H9 (cell line): ENCODE measurements at regions not wholly inside any gene's neighbourhood (a gene's known extent, or its start where the extent isn't known, plus 50 kb on each side); places are given as distances from the start of the nearest gene placed in this dataset.

Experiments
- DNase-seq: peaks from one replicate; pipeline ENCODE4 v3.0.0-alpha.2; 2017
- H2AFZ ChIP-seq: one replicate; pipeline ENCODE4 v1.6.1; 2013; ENCODE audit warnings: mild to moderate bottlenecking, low read length, control low read depth, moderate library complexity
- H2AK5ac ChIP-seq: 2 replicates; pipeline ENCODE4 v1.6.1; 2013; ENCODE audit warnings: low read length, control low read depth, mixed read lengths; ENCODE audit not compliant: insufficient read length
- H2BK120ac ChIP-seq: one replicate; pipeline ENCODE4 v1.6.1; 2013; ENCODE audit warnings: low read depth, mild to moderate bottlenecking, low read length, control low read depth, inconsistent platforms; ENCODE audit not compliant: poor library complexity, severe bottlenecking
- H2BK12ac ChIP-seq: 2 replicates; pipeline ENCODE4 v1.6.1; 2013; ENCODE audit warnings: low read length, control low read depth, mixed read lengths, low read depth; ENCODE audit not compliant: insufficient read length
- H2BK15ac ChIP-seq: 2 replicates; pipeline ENCODE4 v1.6.1; 2013; ENCODE audit warnings: low read depth, low read length, control low read depth
- H2BK20ac ChIP-seq: one replicate; pipeline ENCODE4 v1.6.1; 2013; ENCODE audit warnings: low read depth, mild to moderate bottlenecking, low read length, control low read depth, inconsistent platforms; ENCODE audit not compliant: poor library complexity, severe bottlenecking
- H2BK5ac ChIP-seq: 2 replicates; pipeline ENCODE4 v1.6.1; 2013; ENCODE audit warnings: low read length, control low read depth, mixed read lengths; ENCODE audit not compliant: insufficient read length
- H3K14ac ChIP-seq: 2 replicates; pipeline ENCODE4 v1.6.1; 2013; ENCODE audit warnings: low read length, control low read depth; ENCODE audit not compliant: insufficient read depth
- H3K18ac ChIP-seq: 2 replicates; pipeline ENCODE4 v1.6.1; 2013; ENCODE audit warnings: low read depth, mild to moderate bottlenecking, mixed read lengths, low read length, control low read depth; ENCODE audit not compliant: insufficient read length
- H3K23ac ChIP-seq: 2 replicates; pipeline ENCODE4 v1.6.1; 2013; ENCODE audit warnings: low read length, control low read depth, mixed read lengths, low read depth; ENCODE audit not compliant: insufficient read length
- H3K23me2 ChIP-seq: 2 replicates; pipeline ENCODE4 v1.6.1; 2013; ENCODE audit warnings: low read depth, mild to moderate bottlenecking, mixed read lengths, low read length, control low read depth; ENCODE audit not compliant: insufficient read length, poor library complexity, severe bottlenecking
- H3K27ac ChIP-seq: 2 replicates; pipeline ENCODE4 v1.5.1; 2013; ENCODE audit warnings: low read length, control low read depth, mixed read lengths, low read depth; ENCODE audit not compliant: insufficient read length
- H3K27me3 ChIP-seq: 2 replicates; pipeline ENCODE4 v1.6.1; 2013; ENCODE audit warnings: low read length, control low read depth, inconsistent platforms; ENCODE audit not compliant: insufficient read depth
- H3K4ac ChIP-seq: 2 replicates; pipeline ENCODE4 v1.6.1; 2013; ENCODE audit warnings: low read depth, mild to moderate bottlenecking, control low read depth, inconsistent platforms, low read length, moderate library complexity
- H3K4me1 ChIP-seq: 2 replicates; pipeline ENCODE4 v1.6.1; 2013; ENCODE audit warnings: low read length, control low read depth, inconsistent platforms; ENCODE audit not compliant: insufficient read depth
- H3K4me2 ChIP-seq: 2 replicates; pipeline ENCODE4 v1.6.1; 2013; ENCODE audit warnings: low read length, control low read depth, mixed read lengths; ENCODE audit not compliant: insufficient read length, insufficient read depth
- H3K56ac ChIP-seq: 2 replicates; pipeline ENCODE4 v1.6.1; 2013; ENCODE audit warnings: low read depth, mild to moderate bottlenecking, mixed read lengths, low read length, control low read depth; ENCODE audit not compliant: insufficient read length
- H3K79me1 ChIP-seq: 2 replicates; pipeline ENCODE4 v1.6.1; 2013; ENCODE audit warnings: low read depth, mild to moderate bottlenecking, moderate library complexity, low read length, control low read depth, inconsistent platforms; ENCODE audit not compliant: insufficient read depth, poor library complexity, severe bottlenecking
- H3K79me2 ChIP-seq: 2 replicates; pipeline ENCODE4 v1.6.1; 2013; ENCODE audit warnings: low read length, control low read depth, inconsistent platforms; ENCODE audit not compliant: insufficient read depth
- H3K9ac ChIP-seq: 2 replicates; pipeline ENCODE4 v1.6.1; 2013; ENCODE audit warnings: low read length, control low read depth, mixed read lengths; ENCODE audit not compliant: insufficient read length; ENCODE audit errors: extremely low read depth
- H3K9me3 ChIP-seq: one replicate; pipeline ENCODE4 v1.6.1; 2013; ENCODE audit warnings: low read depth, low read length, inconsistent platforms; ENCODE audit not compliant: control insufficient read depth
- H3T11ph ChIP-seq: one replicate; pipeline ENCODE4 v1.6.1; 2013; ENCODE audit warnings: mild to moderate bottlenecking, low read length, control low read depth, inconsistent platforms
- H4K20me1 ChIP-seq: one replicate; pipeline ENCODE4 v1.6.1; 2013; ENCODE audit not compliant: control insufficient read depth, insufficient read length, insufficient read depth
- H4K5ac ChIP-seq: 2 replicates; pipeline ENCODE4 v1.6.1; 2013; ENCODE audit warnings: low read depth, mild to moderate bottlenecking, mixed read lengths, low read length, control low read depth; ENCODE audit not compliant: insufficient read length
- H4K8ac ChIP-seq: replicated peaks from 2 replicates; pipeline ENCODE4 v1.6.1; 2013; ENCODE audit warnings: low read length, control low read depth, mixed read lengths, low read depth; ENCODE audit not compliant: insufficient read length
- H4K91ac ChIP-seq: 2 replicates; pipeline ENCODE4 v1.6.1; 2013; ENCODE audit warnings: low read depth, mild to moderate bottlenecking, moderate library complexity, mixed read lengths, low read length, control low read depth; ENCODE audit not compliant: insufficient read length
- H3K27ac Mint-ChIP-seq, 3 experiments: 2 replicates in 2 of 3; 3 replicates in 1 of 3; pipeline ENCODE4 v1.8.0; 2020 to 2021; ENCODE audit warnings: mixed read lengths in 3 of 3, mild to moderate bottlenecking in 1 of 3, moderate library complexity in 1 of 3
- H3K27me3 Mint-ChIP-seq: 2 replicates; pipeline ENCODE4 v1.8.0; 2021; ENCODE audit warnings: low read depth, mild to moderate bottlenecking, moderate library complexity, mixed read lengths
- H3K36me3 Mint-ChIP-seq, 3 experiments: 2 replicates in 2 of 3; 3 replicates in 1 of 3; pipeline ENCODE4 v1.8.0; 2020 to 2021; ENCODE audit warnings: low read depth in 3 of 3, mixed read lengths in 3 of 3; ENCODE audit not compliant: insufficient read depth in 1 of 3
- H3K4me1 Mint-ChIP-seq, 2 experiments: 2 replicates each; pipeline ENCODE4 v1.8.0; 2020; ENCODE audit warnings: mixed read lengths in 2 of 2
- H3K4me3 Mint-ChIP-seq, 2 experiments: 2 replicates in 1 of 2; 3 replicates in 1 of 2; pipeline ENCODE4 v1.8.0; 2020 to 2021; ENCODE audit warnings: mild to moderate bottlenecking in 2 of 2, mixed read lengths in 2 of 2, moderate library complexity in 1 of 2
- H3K9me3 Mint-ChIP-seq, 2 experiments: 2 replicates in 1 of 2; 3 replicates in 1 of 2; pipeline ENCODE4 v1.8.0; 2020; ENCODE audit warnings: mild to moderate bottlenecking in 2 of 2, mixed read lengths in 2 of 2, moderate library complexity in 1 of 2
- WGBS: extraction: QIAGEN DNeasy Blood & Tissue Kit; methylation state at CpG from one replicate; pipeline ENCODE4 v1.1.7; 2013; ENCODE audit warnings: missing lambda C conversion rate, low lambda C conversion rate, mixed read lengths; ENCODE audit not compliant: insufficient read length; ENCODE audit errors: extremely low coverage; 5-methylcytosine and 5-hydroxymethylcytosine counted together
- TF ChIP-seq, protein P1 (sequence below): fragments of 200-600 bp; sonication (generic); conservative IDR thresholded peaks from 3 replicates; pipeline ENCODE4 v1.8.0; 2021; ENCODE audit warnings: antibody characterized with exemption, mild to moderate bottlenecking

GRCh38 chr2:198662905-198663304, 794.8 kb downstream of the SATB2 start:
- H2BK12ac ChIP-seq = no peak overlapping the region
- no peak overlapping the region for H2AK5ac ChIP-seq
- no peak overlapping the region for H3K4ac ChIP-seq
- no peak overlapping the region for H2AFZ ChIP-seq
- H2BK20ac ChIP-seq = no peak overlapping the region
- no peak overlapping the region for H3K18ac ChIP-seq
- no peak overlapping the region for H3K56ac ChIP-seq
- H3K4me1 ChIP-seq = no peaks in the 10 kb centered on the region
- H3K27me3 ChIP-seq = no peaks in the 10 kb centered on the region
- WGBS = no CpG with 5 or more reads among the region's 4 CpGs
- no peak overlapping the region for H4K8ac ChIP-seq
- no peaks in the 10 kb centered on the region for H4K20me1 ChIP-seq
- H3K27me3 Mint-ChIP-seq = no peaks in the 10 kb centered on the region
- no peaks in the 10 kb centered on the region for H3K79me2 ChIP-seq
- H3K4me3 Mint-ChIP-seq = no peak overlapping the region
- no peak overlapping the region for H3K23ac ChIP-seq
- H2BK120ac ChIP-seq = no peak overlapping the region
- no peak overlapping the region for H2BK5ac ChIP-seq
- H3K9me3 Mint-ChIP-seq = no peaks in the 10 kb centered on the region
- no peak for DNase-seq
- no peak overlapping the region for H3K27ac ChIP-seq
- no peak overlapping the region for H4K91ac ChIP-seq
- H2BK15ac ChIP-seq = no peak overlapping the region
- no peaks in the 10 kb centered on the region for H3K79me1 ChIP-seq
- H4K5ac ChIP-seq = no peak overlapping the region
- no peak overlapping the region for H3K4me2 ChIP-seq
- no peak overlapping the region for H3K14ac ChIP-seq
- no peak overlapping the region for H3K27ac Mint-ChIP-seq
- H3K36me3 Mint-ChIP-seq = no peaks in the 10 kb centered on the region
- no peaks in the 10 kb centered on the region for H3K9me3 ChIP-seq
- H3K4me1 Mint-ChIP-seq = no peaks in the 10 kb centered on the region
- H3T11ph ChIP-seq = no peak overlapping the region
- H3K9ac ChIP-seq = no peak overlapping the region
- no peaks in the 10 kb centered on the region for H3K23me2 ChIP-seq
- TF ChIP-seq, protein P1, sequence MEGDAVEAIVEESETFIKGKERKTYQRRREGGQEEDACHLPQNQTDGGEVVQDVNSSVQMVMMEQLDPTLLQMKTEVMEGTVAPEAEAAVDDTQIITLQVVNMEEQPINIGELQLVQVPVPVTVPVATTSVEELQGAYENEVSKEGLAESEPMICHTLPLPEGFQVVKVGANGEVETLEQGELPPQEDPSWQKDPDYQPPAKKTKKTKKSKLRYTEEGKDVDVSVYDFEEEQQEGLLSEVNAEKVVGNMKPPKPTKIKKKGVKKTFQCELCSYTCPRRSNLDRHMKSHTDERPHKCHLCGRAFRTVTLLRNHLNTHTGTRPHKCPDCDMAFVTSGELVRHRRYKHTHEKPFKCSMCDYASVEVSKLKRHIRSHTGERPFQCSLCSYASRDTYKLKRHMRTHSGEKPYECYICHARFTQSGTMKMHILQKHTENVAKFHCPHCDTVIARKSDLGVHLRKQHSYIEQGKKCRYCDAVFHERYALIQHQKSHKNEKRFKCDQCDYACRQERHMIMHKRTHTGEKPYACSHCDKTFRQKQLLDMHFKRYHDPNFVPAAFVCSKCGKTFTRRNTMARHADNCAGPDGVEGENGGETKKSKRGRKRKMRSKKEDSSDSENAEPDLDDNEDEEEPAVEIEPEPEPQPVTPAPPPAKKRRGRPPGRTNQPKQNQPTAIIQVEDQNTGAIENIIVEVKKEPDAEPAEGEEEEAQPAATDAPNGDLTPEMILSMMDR = no peak
